Uterus (tissue), 3 donors: ENCODE measurements at regions not wholly inside any gene's neighbourhood (a gene's known extent, or its start where the extent isn't known, plus 50 kb on each side); places are given as distances from the start of the nearest gene placed in this dataset.

ENCODE experiments used
- DNase-seq, 2 donors: peaks; one replicate each; pipeline ENCODE4 v3.0.0-alpha.2; 2019 to 2020
- H3K27ac ChIP-seq, 2 donors: fragments of 200-600 bp; sonication (generic); 1 replicate in 1 of 2; 2 replicates in 1 of 2; pipeline ENCODE4 v1.5.1; 2016 to 2018
- H3K27me3 ChIP-seq, 2 donors: fragments of 200-600 bp; sonication (generic); one replicate each; pipeline ENCODE4 v1.5.1; 2018 to 2019; ENCODE audit warnings: control low read depth in 1 of 2
- H3K36me3 ChIP-seq, 2 donors: fragments of 200-600 bp; sonication (generic); one replicate each; pipeline ENCODE4 v1.5.1; 2019; ENCODE audit warnings: control low read depth in 1 of 2
- H3K4me1 ChIP-seq, 2 donors: fragments of 200-600 bp; sonication (generic); one replicate each; pipeline ENCODE4 v1.5.1; 2018 to 2019; ENCODE audit warnings: control low read depth in 1 of 2
- H3K4me3 ChIP-seq, 2 donors: fragments of 200-600 bp; sonication (generic); 1 replicate in 1 of 2; 2 replicates in 1 of 2; pipeline ENCODE4 v1.5.1; 2018 to 2019; ENCODE audit warnings: mild to moderate bottlenecking in 1 of 2
- H3K9me3 ChIP-seq, 2 donors: fragments of 200-600 bp; sonication (generic); one replicate each; pipeline ENCODE4 v1.5.1; 2019; ENCODE audit warnings: control low read depth in 1 of 2
- CTCF ChIP-seq, 4 experiments: fragments of 200-600 bp in 2 of 4; fragments of 450-650 bp in 2 of 4; sonication (generic) in 2 of 4; IDR thresholded peaks; one replicate each; pipeline ENCODE4 v1.5.1; 2016 to 2019; ENCODE audit warnings: antibody characterized with exemption in 4 of 4, mild to moderate bottlenecking in 2 of 4, moderate library complexity in 1 of 4
- POLR2A ChIP-seq, 2 donors: fragments of 450-650 bp; IDR thresholded peaks; one replicate each; pipeline ENCODE4 v1.6.1; 2016; ENCODE audit warnings: antibody characterized with exemption in 2 of 2, mild to moderate bottlenecking in 1 of 2, moderate library complexity in 1 of 2
- intact Hi-C: fragments of 100-400 bp; cut with DNase I; formaldehyde crosslinking; loops from one replicate; pipeline ENCODE4 v1.15.1; 2023; ENCODE audit warnings: low total_unique reads
- donor health status: DM: yes; HTN: yes; CAD: no.

DNA sequence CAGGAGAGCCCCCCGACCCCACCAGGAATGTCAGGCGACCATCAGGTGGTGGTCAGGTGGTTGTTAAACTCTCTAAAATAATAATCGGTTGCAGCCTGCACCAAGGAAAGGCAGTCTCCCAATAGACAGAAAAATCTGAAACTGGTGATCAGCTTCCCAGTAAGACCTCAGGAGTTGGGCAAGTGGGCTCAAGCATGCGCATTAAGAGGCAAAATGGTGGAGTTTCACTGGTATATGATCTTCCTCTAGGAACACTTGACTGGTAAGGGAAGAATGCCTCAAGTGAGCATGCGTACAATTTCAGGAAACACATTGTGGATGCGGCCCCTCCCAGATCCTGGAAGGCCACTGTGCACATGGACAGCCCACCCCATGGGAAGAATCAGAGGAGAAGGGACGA is 619.9 kb downstream of the TYW1 start:
- intact Hi-C loops = no loop called here
- no peaks in the 10 kb centered on the region for H3K36me3 ChIP-seq
- H3K9me3 ChIP-seq = no peaks in the 10 kb centered on the region
- H3K4me1 ChIP-seq = no peaks in the 10 kb centered on the region
- DNase-seq = no peak
- no peak overlapping the region for H3K4me3 ChIP-seq
- no peaks in the 10 kb centered on the region for H3K27me3 ChIP-seq
- TF ChIP-seq CTCF (IDR thresholded peaks at IDR 0.05) = no peak
- no peak for TF ChIP-seq POLR2A (IDR thresholded peaks at IDR 0.05)
- H3K27ac ChIP-seq = no peak overlapping the region

- no peak for TF ChIP-seq POLR2A (IDR thresholded peaks at IDR 0.05)
- no peak for TF ChIP-seq CTCF (IDR thresholded peaks at IDR 0.05)
- Histone ChIP-seq H3K9me3 (no peaks in the 10 kb centered on the region), H3K27me3 (no peaks in the 10 kb centered on the region), H3K4me3 (no peak overlapping the region), H3K36me3 (no peaks in the 10 kb centered on the region), H3K4me1 (no peaks in the 10 kb centered on the region), H3K27ac (no peak overlapping the region)
- intact Hi-C loops = no loop called here
- DNase-seq = no peak
Measured at GRCh38 chr7:67618556-67619162, 622.0 kb downstream of the TYW1 start.

DNA sequence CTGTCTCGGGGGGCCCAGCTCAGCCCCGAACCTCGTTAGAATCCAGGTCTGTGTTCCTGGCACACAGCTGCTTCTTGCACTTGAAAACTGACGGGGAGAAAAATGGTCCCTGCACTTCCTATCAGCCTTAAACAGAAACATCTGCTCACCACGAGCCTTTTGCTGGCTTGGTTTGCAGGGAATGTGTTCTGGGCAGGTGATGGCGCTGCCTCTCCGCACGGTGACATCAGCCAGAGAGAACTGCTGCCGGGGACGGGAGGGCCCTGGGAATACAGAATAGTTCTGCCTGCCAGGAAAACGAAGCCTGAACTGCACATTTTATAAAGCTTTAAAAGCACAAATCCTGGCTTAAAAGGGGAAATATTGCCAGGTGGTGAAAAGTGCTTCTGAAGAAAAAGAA is 622.5 kb downstream of the TYW1 start:
- no peak for DNase-seq
- no peak overlapping the region for H3K4me3 ChIP-seq
- no peaks in the 10 kb centered on the region for H3K9me3 ChIP-seq
- no peaks in the 10 kb centered on the region for H3K36me3 ChIP-seq
- H3K27ac ChIP-seq = no peak overlapping the region
- no peaks in the 10 kb centered on the region for H3K27me3 ChIP-seq
- H3K4me1 ChIP-seq = no peaks in the 10 kb centered on the region
- TF ChIP-seq CTCF (IDR thresholded peaks at IDR 0.05) (no peak), POLR2A (IDR thresholded peaks at IDR 0.05) (no peak)
- intact Hi-C loops = no loop called here

DNA sequence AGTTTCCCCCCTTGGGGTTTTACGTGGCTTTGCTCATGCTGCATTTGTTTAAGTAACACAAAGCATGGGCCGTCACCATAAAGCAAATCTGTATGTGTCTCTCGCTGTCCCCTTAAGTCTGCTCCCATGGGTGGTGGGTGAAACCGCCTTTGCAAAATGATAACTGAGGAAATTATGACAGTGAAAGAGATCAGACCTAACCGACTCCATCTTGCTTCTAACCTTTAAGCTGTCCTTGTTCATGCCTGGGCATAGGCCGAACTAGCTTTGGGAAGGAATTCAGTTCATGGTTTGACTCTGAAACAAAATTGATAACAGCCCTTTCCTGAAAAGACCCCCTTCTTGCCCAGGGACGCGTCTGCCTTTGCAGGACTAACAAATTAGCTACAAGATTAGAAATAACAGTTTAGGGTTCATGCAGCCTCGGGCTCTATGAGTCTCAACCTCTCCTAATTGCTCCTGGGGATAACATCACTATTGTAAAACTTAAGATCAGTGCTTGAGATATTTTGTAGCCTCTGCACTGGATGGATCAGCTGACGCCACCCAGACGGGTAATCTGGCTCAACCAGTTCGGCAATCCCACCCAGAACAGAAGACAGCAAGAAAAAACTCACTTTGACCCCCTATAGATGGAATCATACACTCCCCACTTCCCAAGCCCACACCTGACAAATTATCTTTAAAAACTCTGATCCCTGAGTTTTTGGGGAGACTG is 623.7 kb downstream of the TYW1 start:
- no peak for TF ChIP-seq POLR2A (IDR thresholded peaks at IDR 0.05)
- no peak for TF ChIP-seq CTCF (IDR thresholded peaks at IDR 0.05)
- Histone ChIP-seq H3K9me3 (no peaks in the 10 kb centered on the region), H3K4me1 (no peaks in the 10 kb centered on the region), H3K27ac (no peak overlapping the region), H3K36me3 (no peaks in the 10 kb centered on the region), H3K4me3 (no peak overlapping the region), H3K27me3 (no peaks in the 10 kb centered on the region)
- intact Hi-C loops = no loop called here
- DNase-seq = no peak

- Histone ChIP-seq H3K4me3 (no peak overlapping the region), H3K9me3 (no peaks in the 10 kb centered on the region), H3K27me3 (no peaks in the 10 kb centered on the region), H3K27ac (no peak overlapping the region), H3K36me3 (no peaks in the 10 kb centered on the region), H3K4me1 (no peaks in the 10 kb centered on the region)
- no peak for DNase-seq
- TF ChIP-seq CTCF (IDR thresholded peaks at IDR 0.05) = no peak
- TF ChIP-seq POLR2A (IDR thresholded peaks at IDR 0.05) = no peak
- intact Hi-C loops = no loop called here
Measured at GRCh38 chr7:67621704-67622103, 625.1 kb downstream of the TYW1 start.
